HL-60 (cell line): ENCODE measurements at regions not wholly inside any gene's neighbourhood (a gene's known extent, or its start where the extent isn't known, plus 50 kb on each side); places are given as distances from the start of the nearest gene placed in this dataset.

ENCODE experiments used
- DNase-seq, 2 experiments: peaks; one replicate each; pipeline ENCODE4 v3.0.0-alpha.2; 2010 to 2020; ENCODE audit warnings: low read depth in 1 of 2, low spot score in 1 of 2
- H3K27ac ChIP-seq: fragments of 250-450 bp; sonication (Bioruptor Pico); replicated peaks from 2 replicates; pipeline ENCODE4 v1.5.1; 2020; ENCODE audit warnings: mild to moderate bottlenecking, moderate library complexity
- H3K27me3 ChIP-seq: fragments of 250-450 bp; sonication (Bioruptor Pico); 2 replicates; pipeline ENCODE4 v1.5.1; 2021; ENCODE audit warnings: mild to moderate bottlenecking, moderate library complexity; ENCODE audit not compliant: insufficient read depth, poor library complexity, severe bottlenecking
- H3K4me3 ChIP-seq: replicated peaks from 2 replicates; pipeline ENCODE4 v1.5.1; 2011; ENCODE audit warnings: mild to moderate bottlenecking, control low read depth, low read length; ENCODE audit not compliant: insufficient read depth
- GABPA ChIP-seq: IDR thresholded peaks from 2 replicates; pipeline ENCODE4 v1.6.1; 2012; ENCODE audit warnings: low read depth
- POLR2AphosphoS5 ChIP-seq: IDR thresholded peaks from 2 replicates; pipeline ENCODE4 v1.6.1; 2012; ENCODE audit warnings: low read depth
- SPI1 ChIP-seq: IDR thresholded peaks from 2 replicates; pipeline ENCODE4 v1.6.1; 2012; ENCODE audit warnings: low read depth, mild to moderate bottlenecking, borderline replicate concordance
- TF ChIP-seq, protein P1 (sequence below): IDR thresholded peaks from one replicate; pipeline ENCODE4 v1.5.1; 2011; ENCODE audit warnings: low read length, control low read depth, inconsistent platforms; ENCODE audit not compliant: insufficient read depth
- TF ChIP-seq, protein P2 (sequence below): IDR thresholded peaks from 2 replicates; pipeline ENCODE4 v1.6.1; 2012; ENCODE audit warnings: low read depth; ENCODE audit not compliant: insufficient replicate concordance

DNA sequence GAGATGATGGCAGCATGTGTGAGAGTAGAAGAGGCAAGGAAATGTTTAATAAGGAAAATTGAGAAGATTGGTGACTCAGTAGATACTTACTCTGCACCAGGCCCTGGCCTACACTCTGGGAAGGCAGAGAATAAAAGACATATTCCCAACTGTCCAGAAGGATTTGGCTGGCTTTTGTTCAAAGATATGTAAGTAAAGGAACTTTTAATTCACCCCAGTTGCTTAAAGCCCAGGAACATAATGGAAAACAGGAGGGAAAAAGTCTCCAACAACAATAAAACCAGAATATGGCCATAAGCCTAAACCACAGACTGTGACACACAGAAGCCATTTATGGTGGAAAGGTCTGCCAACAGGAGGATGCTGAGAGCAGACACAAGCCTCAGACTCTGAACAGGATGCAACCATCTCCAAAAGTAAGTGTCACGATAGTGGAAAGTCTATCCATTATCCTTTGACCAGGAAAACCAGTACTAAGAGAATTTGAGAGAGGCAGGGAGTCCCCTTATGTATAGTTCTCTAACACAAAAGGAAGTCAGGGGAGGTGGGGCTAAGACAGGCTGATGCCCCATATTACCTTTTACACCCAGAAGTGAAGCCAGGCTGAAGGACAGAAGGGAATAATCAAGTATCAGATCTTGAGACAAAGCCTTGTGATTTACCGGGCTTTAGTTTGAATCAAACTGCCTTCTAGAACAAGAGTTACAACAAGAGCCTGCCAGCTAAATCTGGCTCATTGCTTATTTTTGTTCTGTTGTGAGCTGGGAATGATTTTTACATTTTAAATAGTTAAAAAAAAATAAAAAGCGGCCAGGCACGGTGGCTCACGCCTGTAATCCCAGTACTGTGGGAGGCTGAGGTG, 169.5 kb upstream of the STARD13 start:
- no peak for TF ChIP-seq SPI1
- TF ChIP-seq, protein P1, sequence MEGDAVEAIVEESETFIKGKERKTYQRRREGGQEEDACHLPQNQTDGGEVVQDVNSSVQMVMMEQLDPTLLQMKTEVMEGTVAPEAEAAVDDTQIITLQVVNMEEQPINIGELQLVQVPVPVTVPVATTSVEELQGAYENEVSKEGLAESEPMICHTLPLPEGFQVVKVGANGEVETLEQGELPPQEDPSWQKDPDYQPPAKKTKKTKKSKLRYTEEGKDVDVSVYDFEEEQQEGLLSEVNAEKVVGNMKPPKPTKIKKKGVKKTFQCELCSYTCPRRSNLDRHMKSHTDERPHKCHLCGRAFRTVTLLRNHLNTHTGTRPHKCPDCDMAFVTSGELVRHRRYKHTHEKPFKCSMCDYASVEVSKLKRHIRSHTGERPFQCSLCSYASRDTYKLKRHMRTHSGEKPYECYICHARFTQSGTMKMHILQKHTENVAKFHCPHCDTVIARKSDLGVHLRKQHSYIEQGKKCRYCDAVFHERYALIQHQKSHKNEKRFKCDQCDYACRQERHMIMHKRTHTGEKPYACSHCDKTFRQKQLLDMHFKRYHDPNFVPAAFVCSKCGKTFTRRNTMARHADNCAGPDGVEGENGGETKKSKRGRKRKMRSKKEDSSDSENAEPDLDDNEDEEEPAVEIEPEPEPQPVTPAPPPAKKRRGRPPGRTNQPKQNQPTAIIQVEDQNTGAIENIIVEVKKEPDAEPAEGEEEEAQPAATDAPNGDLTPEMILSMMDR: no peak
- TF ChIP-seq, protein P2, sequence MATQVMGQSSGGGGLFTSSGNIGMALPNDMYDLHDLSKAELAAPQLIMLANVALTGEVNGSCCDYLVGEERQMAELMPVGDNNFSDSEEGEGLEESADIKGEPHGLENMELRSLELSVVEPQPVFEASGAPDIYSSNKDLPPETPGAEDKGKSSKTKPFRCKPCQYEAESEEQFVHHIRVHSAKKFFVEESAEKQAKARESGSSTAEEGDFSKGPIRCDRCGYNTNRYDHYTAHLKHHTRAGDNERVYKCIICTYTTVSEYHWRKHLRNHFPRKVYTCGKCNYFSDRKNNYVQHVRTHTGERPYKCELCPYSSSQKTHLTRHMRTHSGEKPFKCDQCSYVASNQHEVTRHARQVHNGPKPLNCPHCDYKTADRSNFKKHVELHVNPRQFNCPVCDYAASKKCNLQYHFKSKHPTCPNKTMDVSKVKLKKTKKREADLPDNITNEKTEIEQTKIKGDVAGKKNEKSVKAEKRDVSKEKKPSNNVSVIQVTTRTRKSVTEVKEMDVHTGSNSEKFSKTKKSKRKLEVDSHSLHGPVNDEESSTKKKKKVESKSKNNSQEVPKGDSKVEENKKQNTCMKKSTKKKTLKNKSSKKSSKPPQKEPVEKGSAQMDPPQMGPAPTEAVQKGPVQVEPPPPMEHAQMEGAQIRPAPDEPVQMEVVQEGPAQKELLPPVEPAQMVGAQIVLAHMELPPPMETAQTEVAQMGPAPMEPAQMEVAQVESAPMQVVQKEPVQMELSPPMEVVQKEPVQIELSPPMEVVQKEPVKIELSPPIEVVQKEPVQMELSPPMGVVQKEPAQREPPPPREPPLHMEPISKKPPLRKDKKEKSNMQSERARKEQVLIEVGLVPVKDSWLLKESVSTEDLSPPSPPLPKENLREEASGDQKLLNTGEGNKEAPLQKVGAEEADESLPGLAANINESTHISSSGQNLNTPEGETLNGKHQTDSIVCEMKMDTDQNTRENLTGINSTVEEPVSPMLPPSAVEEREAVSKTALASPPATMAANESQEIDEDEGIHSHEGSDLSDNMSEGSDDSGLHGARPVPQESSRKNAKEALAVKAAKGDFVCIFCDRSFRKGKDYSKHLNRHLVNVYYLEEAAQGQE: no peak
- Histone ChIP-seq H3K27me3 (no peaks in the 10 kb centered on the region), H3K4me3 (no peak overlapping the region), H3K27ac (no peak overlapping the region)
- no peak for DNase-seq

DNA sequence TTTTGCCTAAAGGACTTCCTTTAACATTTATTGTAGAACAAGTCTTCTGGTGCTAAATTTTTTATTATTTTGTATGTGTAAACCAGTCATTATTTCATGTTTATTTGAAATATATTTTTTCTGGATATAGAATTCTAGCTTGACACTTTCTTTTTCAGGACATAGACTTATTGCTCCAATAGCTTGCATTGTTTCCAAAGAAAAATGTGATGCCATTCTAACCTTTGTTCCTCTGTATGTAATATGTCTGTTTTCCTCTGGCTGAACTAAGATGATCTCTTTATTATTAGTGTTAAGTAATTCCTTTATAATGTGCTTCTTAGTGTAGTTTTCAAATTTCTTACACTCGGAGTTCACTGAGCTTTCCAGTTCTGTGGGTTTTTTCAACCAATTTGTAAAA, 174.1 kb upstream of the STARD13 start:
- H3K27ac ChIP-seq: no peak overlapping the region
- H3K27me3 ChIP-seq: no peaks in the 10 kb centered on the region
- DNase-seq: no peak
- H3K4me3 ChIP-seq: no peak overlapping the region
- TF ChIP-seq POLR2AphosphoS5 (no peak), GABPA (no peak), SPI1 (no peak)
- TF ChIP-seq, protein P1: no peak
- TF ChIP-seq, protein P2: no peak

DNA sequence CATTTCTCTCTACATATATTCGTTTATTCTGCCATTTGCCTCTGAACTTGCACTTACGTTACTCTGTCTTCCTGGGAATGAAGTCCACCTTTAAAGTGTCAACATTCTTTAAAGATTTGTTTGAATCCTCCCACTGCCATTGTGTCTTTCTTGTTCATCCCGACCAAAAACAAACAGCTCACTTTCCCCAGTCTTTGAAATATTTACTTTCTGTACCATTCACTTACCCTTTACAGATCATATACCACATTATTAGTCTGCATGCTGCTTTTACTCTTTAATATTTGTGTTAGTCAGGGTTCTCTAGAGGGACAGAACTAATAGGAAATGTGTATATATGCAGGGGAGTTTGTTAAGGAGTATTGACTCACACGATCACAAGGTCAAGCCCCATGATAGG, 176.6 kb upstream of the STARD13 start:
- no peak for TF ChIP-seq POLR2AphosphoS5
- TF ChIP-seq, protein P2: no peak
- TF ChIP-seq, protein P1: no peak
- TF ChIP-seq GABPA: no peak
- no peak for TF ChIP-seq SPI1
- DNase-seq: no peak
- Histone ChIP-seq H3K27me3 (no peaks in the 10 kb centered on the region), H3K4me3 (no peak overlapping the region), H3K27ac (no peak overlapping the region)
